ENCODE measurements at regions not wholly inside any gene's neighbourhood (a gene's known extent, or its start where the extent isn't known, plus 50 kb on each side); places are given as distances from the start of the nearest gene placed in this dataset.

GRCh38 chr7:80309377-80309776, 174.7 kb downstream of the GNAI1 start:
- Histone ChIP-seq H3K4me2 (ENCODE audit: control insufficient read depth, extremely low read depth, insufficient read depth, low read depth, low read length) (no peak overlapping the region), H3K9me1 (ENCODE audit: control insufficient read depth, extremely low read depth, insufficient read depth, low read length) (no peaks in the 10 kb centered on the region), H3K9me3 (ENCODE audit: control insufficient read depth, low read depth, low read length) (no peaks in the 10 kb centered on the region), H3K36me3 (ENCODE audit: control insufficient read depth in 2 of 2, extremely low read depth in 1 of 2, insufficient read depth in 2 of 2, low read length in 2 of 2) (no peaks in the 10 kb centered on the region), H3K4me3 (ENCODE audit: control insufficient read depth in 2 of 3, extremely low read depth in 1 of 3, insufficient read depth in 2 of 3, low read depth in 1 of 3, low read length in 3 of 3) (no peak overlapping the region), H3K27me3 (ENCODE audit: control insufficient read depth, extremely low read depth, insufficient read depth, low read length) (no peaks in the 10 kb centered on the region), H3K4me1 (ENCODE audit: control insufficient read depth, extremely low read depth, insufficient read depth, low read length) (peaks cover 34% of the 10 kb centered on the region), H3K79me2 (ENCODE audit: control insufficient read depth, insufficient read depth, low read length) (no peaks in the 10 kb centered on the region), H3K9ac (ENCODE audit: control insufficient read depth, extremely low read depth, insufficient read depth, low read length) (no peak overlapping the region), H4K20me1 (ENCODE audit: control insufficient read depth, extremely low read depth, insufficient read depth, low read length) (no peaks in the 10 kb centered on the region), H3K27ac (ENCODE audit: control insufficient read depth, insufficient read depth, low read length) (no peak overlapping the region), H2AFZ (ENCODE audit: control insufficient read depth, low read length) (no peak overlapping the region)
- FAIRE-seq: peak; percentile 67
- dilution Hi-C loops (cut with MboI; ENCODE audit: extremely low pct_ligation_motif_present, low sequenced_read_pairs): no loop called here
- no peak for DNase-seq (ENCODE audit: low read depth, low spot score)
- TF ChIP-seq CTCF (optimal IDR thresholded peaks at IDR 0.05 in 1 of 3, IDR thresholded peaks at IDR 0.05 in 1 of 3, conservative IDR thresholded peaks at IDR 0.05 in 1 of 3; ENCODE audit: extremely low read depth in 1 of 3, insufficient read depth in 2 of 3, low read length in 3 of 3) (no peak), EZH2 (IDR thresholded peaks at IDR 0.05; ENCODE audit: low read length) (no peak)

- Histone ChIP-seq H3K36me3 (ENCODE audit: control insufficient read depth in 2 of 2, extremely low read depth in 1 of 2, insufficient read depth in 2 of 2, low read length in 2 of 2) (no peaks in the 10 kb centered on the region), H3K4me2 (ENCODE audit: control insufficient read depth, extremely low read depth, insufficient read depth, low read depth, low read length) (no peak overlapping the region), H3K9ac (ENCODE audit: control insufficient read depth, extremely low read depth, insufficient read depth, low read length) (no peak overlapping the region), H3K27me3 (ENCODE audit: control insufficient read depth, extremely low read depth, insufficient read depth, low read length) (no peaks in the 10 kb centered on the region), H4K20me1 (ENCODE audit: control insufficient read depth, extremely low read depth, insufficient read depth, low read length) (no peaks in the 10 kb centered on the region), H3K4me1 (ENCODE audit: control insufficient read depth, extremely low read depth, insufficient read depth, low read length) (peaks cover 27% of the 10 kb centered on the region), H2AFZ (ENCODE audit: control insufficient read depth, low read length) (no peak overlapping the region), H3K9me3 (ENCODE audit: control insufficient read depth, low read depth, low read length) (no peaks in the 10 kb centered on the region), H3K27ac (ENCODE audit: control insufficient read depth, insufficient read depth, low read length) (peak overlapping the region; percentile 55), H3K4me3 (ENCODE audit: control insufficient read depth in 2 of 3, extremely low read depth in 1 of 3, insufficient read depth in 2 of 3, low read depth in 1 of 3, low read length in 3 of 3) (no peak overlapping the region), H3K9me1 (ENCODE audit: control insufficient read depth, extremely low read depth, insufficient read depth, low read length) (no peaks in the 10 kb centered on the region), H3K79me2 (ENCODE audit: control insufficient read depth, insufficient read depth, low read length) (no peaks in the 10 kb centered on the region)
- dilution Hi-C loops (cut with MboI; ENCODE audit: extremely low pct_ligation_motif_present, low sequenced_read_pairs): no loop called here
- TF ChIP-seq EZH2 (IDR thresholded peaks at IDR 0.05; ENCODE audit: low read length) (no peak), CTCF (optimal IDR thresholded peaks at IDR 0.05 in 1 of 3, IDR thresholded peaks at IDR 0.05 in 1 of 3, conservative IDR thresholded peaks at IDR 0.05 in 1 of 3; ENCODE audit: extremely low read depth in 1 of 3, insufficient read depth in 2 of 3, low read length in 3 of 3) (no peak)
- FAIRE-seq: peak; percentile 81
- DNase-seq (ENCODE audit: low read depth, low spot score): no peak
Measured at GRCh38 chr7:80307227-80307856, 172.7 kb downstream of the GNAI1 start.

All from keratinocyte (primary cell).